Erythroblast (primary cell): ENCODE measurements at regions not wholly inside any gene's neighbourhood (a gene's known extent, or its start where the extent isn't known, plus 50 kb on each side); places are given as distances from the start of the nearest gene placed in this dataset.

Source experiments
- GATA1 ChIP-seq: IDR thresholded peaks from 2 replicates; pipeline ENCODE4 v1.6.1; 2011; ENCODE audit warnings: low read depth, mild to moderate bottlenecking, control low read depth, low read length, moderate library complexity
- POLR2A ChIP-seq: IDR thresholded peaks from 2 replicates; pipeline ENCODE4 v1.6.1; 2011; ENCODE audit warnings: mild to moderate bottlenecking, low read length

DNA sequence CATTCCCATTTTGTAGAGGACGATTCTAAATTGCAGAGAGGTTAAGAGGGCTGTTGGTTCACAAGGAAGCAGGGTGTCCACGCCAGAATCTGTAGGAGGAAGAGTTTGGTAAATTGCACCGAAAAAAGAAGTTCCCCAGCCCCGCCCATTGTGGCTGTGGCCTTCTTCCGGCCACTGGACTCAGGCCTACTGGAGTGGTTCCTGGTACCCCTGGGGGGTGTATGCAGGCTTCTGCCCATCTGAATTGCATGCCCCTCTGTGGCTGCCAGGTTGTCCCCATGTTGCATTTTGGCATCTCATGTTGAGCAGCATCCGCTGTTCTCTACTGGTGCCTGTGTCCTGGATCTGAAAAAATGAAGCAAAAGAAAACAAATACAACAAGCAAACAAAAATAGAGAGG is 234.2 kb downstream of the WDR11 start:
- TF ChIP-seq POLR2A (no peak), GATA1 (no peak)
